OCI-LY7 (cell line): ENCODE measurements at regions not wholly inside any gene's neighbourhood (a gene's known extent, or its start where the extent isn't known, plus 50 kb on each side); places are given as distances from the start of the nearest gene placed in this dataset.

Source experiments
- BruUV-seq: library from RNA; stranded (reverse); fragments of 400-500 nt; replicated peaks from 2 replicates; lab custom pipeline; 2021; lab: Mats Ljungman, UMichigan
- CTCF ChIA-PET: fragments of 300-600 bp; sonication (Branson Sonifier 250); formaldehyde crosslinking; loops from one replicate; lab custom pipeline; 2022; ENCODE audit warnings: antibody characterized with exemption; ENCODE audit not compliant: unreplicated experiment; lab: Charles Lee
- POLR2A ChIA-PET: fragments of 300-600 bp; sonication (Branson Sonifier 250); formaldehyde crosslinking; loops from one replicate; lab custom pipeline; 2022; ENCODE audit warnings: antibody characterized with exemption; lab: Charles Lee
- DNase-seq: peaks from one replicate; pipeline ENCODE4 v3.0.0-alpha.2; 2015; ENCODE audit warnings: low spot score
- H2AFZ ChIP-seq: fragments of 200-600 bp; sonication (generic), shearing (Covaris generic); 2 replicates; pipeline ENCODE4 v1.6.1; 2014; ENCODE audit warnings: mild to moderate bottlenecking, antibody characterized with exemption, low read length, moderate library complexity
- H3K27ac ChIP-seq: fragments of 200-600 bp; sonication (generic); 2 replicates; pipeline ENCODE4 v1.5.1; 2014; ENCODE audit warnings: mixed run types, low read depth, mild to moderate bottlenecking, moderate library complexity, low read length, inconsistent platforms; ENCODE audit not compliant: poor library complexity, severe bottlenecking
- H3K36me3 ChIP-seq: fragments of 200-600 bp; sonication (generic); 2 replicates; pipeline ENCODE4 v1.6.1; 2014; ENCODE audit warnings: mild to moderate bottlenecking, antibody characterized with exemption, low read length, moderate library complexity, mixed read lengths; ENCODE audit not compliant: insufficient read depth
- H3K4me1 ChIP-seq: fragments of 200-600 bp; sonication (generic); 2 replicates; pipeline ENCODE4 v1.5.1; 2014; ENCODE audit warnings: mild to moderate bottlenecking, low read length; ENCODE audit not compliant: insufficient read depth, poor library complexity, severe bottlenecking
- H3K4me2 ChIP-seq: fragments of 200-600 bp; sonication (generic); 2 replicates; pipeline ENCODE4 v1.6.1; 2014; ENCODE audit warnings: mild to moderate bottlenecking, low read length
- H3K4me3 ChIP-seq: fragments of 200-600 bp; sonication (generic); 2 replicates; pipeline ENCODE4 v1.5.1; 2014; ENCODE audit warnings: mild to moderate bottlenecking, low read depth, low read length; ENCODE audit not compliant: poor library complexity, severe bottlenecking
- H3K79me2 ChIP-seq: fragments of 200-600 bp; sonication (generic); 2 replicates; pipeline ENCODE4 v1.6.1; 2016; ENCODE audit warnings: low read depth, mild to moderate bottlenecking, low read length, moderate library complexity, mixed read lengths; ENCODE audit not compliant: insufficient read depth
- H3K9me2 ChIP-seq: fragments of 200-600 bp; sonication (generic); 2 replicates; pipeline ENCODE4 v1.6.1; 2016; ENCODE audit warnings: mild to moderate bottlenecking, low read length, mixed read lengths; ENCODE audit not compliant: insufficient read depth
- H3K9me3 ChIP-seq: fragments of 200-600 bp; sonication (generic); 2 replicates; pipeline ENCODE4 v1.6.1; 2014; ENCODE audit warnings: mild to moderate bottlenecking, mixed run types, low read length, mixed read lengths
- H4K20me1 ChIP-seq: fragments of 200-600 bp; sonication (generic); 2 replicates; pipeline ENCODE4 v1.6.1; 2014; ENCODE audit warnings: mild to moderate bottlenecking, antibody characterized with exemption, low read length, moderate library complexity, mixed read lengths; ENCODE audit not compliant: insufficient read depth
- EZH2phosphoT487 ChIP-seq: fragments of 200-600 bp; sonication (generic); IDR thresholded peaks from 2 replicates; pipeline ENCODE4 v1.6.1; 2018; ENCODE audit warnings: low read depth, borderline replicate concordance, mild to moderate bottlenecking, mixed run types, antibody characterized with exemption, low read length, moderate library complexity, mixed read lengths
- intact Hi-C: fragments of 100-400 bp; cut with micrococcal nuclease; formaldehyde crosslinking; loops from one replicate; pipeline ENCODE4 v1.10.0; 2022; ENCODE audit not compliant: unreplicated experiment
- TF ChIP-seq, protein P1 (sequence below): fragments of 200-600 bp; sonication (generic); conservative IDR thresholded peaks from 2 replicates; pipeline ENCODE4 v1.5.1; 2014; ENCODE audit warnings: mild to moderate bottlenecking, antibody characterized with exemption, low read length, moderate library complexity, mixed read lengths

- ChIA-PET POLR2A (no interaction called here), CTCF (no interaction called here)
- no TSS peak for BruUV-seq
- Histone ChIP-seq H3K79me2 (no peaks in the 10 kb centered on the region), H3K36me3 (no peaks in the 10 kb centered on the region), H3K9me2 (no peaks in the 10 kb centered on the region), H3K4me2 (no peak overlapping the region), H3K27ac (no peak overlapping the region), H3K9me3 (no peaks in the 10 kb centered on the region), H3K4me3 (no peak overlapping the region), H4K20me1 (no peaks in the 10 kb centered on the region), H2AFZ (no peak overlapping the region), H3K4me1 (no peaks in the 10 kb centered on the region)
- TF ChIP-seq EZH2phosphoT487: no peak
- TF ChIP-seq, protein P1, sequence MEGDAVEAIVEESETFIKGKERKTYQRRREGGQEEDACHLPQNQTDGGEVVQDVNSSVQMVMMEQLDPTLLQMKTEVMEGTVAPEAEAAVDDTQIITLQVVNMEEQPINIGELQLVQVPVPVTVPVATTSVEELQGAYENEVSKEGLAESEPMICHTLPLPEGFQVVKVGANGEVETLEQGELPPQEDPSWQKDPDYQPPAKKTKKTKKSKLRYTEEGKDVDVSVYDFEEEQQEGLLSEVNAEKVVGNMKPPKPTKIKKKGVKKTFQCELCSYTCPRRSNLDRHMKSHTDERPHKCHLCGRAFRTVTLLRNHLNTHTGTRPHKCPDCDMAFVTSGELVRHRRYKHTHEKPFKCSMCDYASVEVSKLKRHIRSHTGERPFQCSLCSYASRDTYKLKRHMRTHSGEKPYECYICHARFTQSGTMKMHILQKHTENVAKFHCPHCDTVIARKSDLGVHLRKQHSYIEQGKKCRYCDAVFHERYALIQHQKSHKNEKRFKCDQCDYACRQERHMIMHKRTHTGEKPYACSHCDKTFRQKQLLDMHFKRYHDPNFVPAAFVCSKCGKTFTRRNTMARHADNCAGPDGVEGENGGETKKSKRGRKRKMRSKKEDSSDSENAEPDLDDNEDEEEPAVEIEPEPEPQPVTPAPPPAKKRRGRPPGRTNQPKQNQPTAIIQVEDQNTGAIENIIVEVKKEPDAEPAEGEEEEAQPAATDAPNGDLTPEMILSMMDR: no peak
- DNase-seq: no peak
- intact Hi-C loops: no loop called here
Observed at GRCh38 chr12:118560733-118561132, 184.4 kb downstream of the SUDS3 start.

GRCh38 chr12:118571730-118572129, 195.4 kb downstream of the SUDS3 start:
- Histone ChIP-seq H3K4me2 (no peak overlapping the region), H4K20me1 (no peaks in the 10 kb centered on the region), H3K79me2 (no peaks in the 10 kb centered on the region), H2AFZ (no peak overlapping the region), H3K4me1 (no peaks in the 10 kb centered on the region), H3K36me3 (no peaks in the 10 kb centered on the region), H3K27ac (no peak overlapping the region), H3K9me3 (no peaks in the 10 kb centered on the region), H3K4me3 (no peak overlapping the region), H3K9me2 (no peaks in the 10 kb centered on the region)
- ChIA-PET CTCF (no interaction called here), POLR2A (no interaction called here)
- intact Hi-C loops: no loop called here
- TF ChIP-seq, protein P1: no peak
- no TSS peak for BruUV-seq
- DNase-seq: no peak

- Histone ChIP-seq H4K20me1 (no peaks in the 10 kb centered on the region), H3K36me3 (no peaks in the 10 kb centered on the region), H3K9me3 (no peaks in the 10 kb centered on the region), H3K4me1 (no peaks in the 10 kb centered on the region), H3K4me2 (no peak overlapping the region), H3K4me3 (no peak overlapping the region), H3K27ac (no peak overlapping the region), H3K79me2 (no peaks in the 10 kb centered on the region), H2AFZ (no peak overlapping the region), H3K9me2 (no peaks in the 10 kb centered on the region)
- POLR2A ChIA-PET: interaction anchor here (0.5 to 1.0 kb wide), 2 partner anchors 22 to 718 kb away, joined by 3 to 4 read pairs; no protein-coding TSS in a partner anchor
- TF ChIP-seq EZH2phosphoT487: no peak
- TF ChIP-seq, protein P1: no peak
- BruUV-seq: no TSS peak
- intact Hi-C loops: no loop called here
- no peak for DNase-seq
- CTCF ChIA-PET: no interaction called here
Observed at GRCh38 chr12:118574288-118574687, 197.9 kb downstream of the SUDS3 start.
